Neural progenitor cell (in vitro differentiated cells): ENCODE measurements at regions not wholly inside any gene's neighbourhood (a gene's known extent, or its start where the extent isn't known, plus 50 kb on each side); places are given as distances from the start of the nearest gene placed in this dataset.

ENCODE experiments used
- DNase-seq: peaks from one replicate; pipeline ENCODE4 v3.0.0-alpha.2; 2016; ENCODE audit warnings: low spot score
- H2AFZ ChIP-seq: fragments of 200-600 bp; sonication (generic); replicated peaks from 2 replicates; pipeline ENCODE4 v1.6.1; 2016; ENCODE audit warnings: antibody characterized with exemption
- H3F3A ChIP-seq: fragments of 200-600 bp; sonication (generic); 2 replicates; pipeline ENCODE4 v1.6.1; 2016; ENCODE audit warnings: antibody characterized with exemption, low read depth
- H3K27ac ChIP-seq: fragments of 200-600 bp; sonication (generic); 2 replicates; pipeline ENCODE4 v1.5.1; 2016; ENCODE audit warnings: mild to moderate bottlenecking
- H3K27me3 ChIP-seq: fragments of 200-600 bp; sonication (generic); 2 replicates; pipeline ENCODE4 v1.6.1; 2016; ENCODE audit warnings: mild to moderate bottlenecking, moderate library complexity
- H3K36me3 ChIP-seq: fragments of 200-600 bp; sonication (generic); 2 replicates; pipeline ENCODE4 v1.5.1; 2016
- H3K4me1 ChIP-seq: fragments of 200-600 bp; sonication (generic); 2 replicates; pipeline ENCODE4 v1.6.1; 2016; ENCODE audit warnings: mixed run types
- H3K4me2 ChIP-seq: fragments of 200-600 bp; sonication (generic); 2 replicates; pipeline ENCODE4 v1.6.1; 2016
- H3K4me3 ChIP-seq: fragments of 200-600 bp; sonication (generic); 2 replicates; pipeline ENCODE4 v1.5.1; 2016
- H3K79me2 ChIP-seq: fragments of 200-600 bp; sonication (generic); 2 replicates; pipeline ENCODE4 v1.6.1; 2016; ENCODE audit warnings: low read depth
- H3K9ac ChIP-seq: fragments of 200-600 bp; sonication (generic); 2 replicates; pipeline ENCODE4 v1.6.1; 2016
- H3K9me3 ChIP-seq: fragments of 200-600 bp; sonication (generic); 2 replicates; pipeline ENCODE4 v1.5.1; 2016; ENCODE audit warnings: low read depth
- H4K20me1 ChIP-seq: fragments of 200-600 bp; sonication (generic); 2 replicates; pipeline ENCODE4 v1.6.1; 2016; ENCODE audit warnings: low read depth
- H3K27ac Mint-ChIP-seq: 3 replicates; pipeline ENCODE4 v1.8.0; 2021; ENCODE audit warnings: mixed read lengths
- H3K27me3 Mint-ChIP-seq: 2 replicates; pipeline ENCODE4 v1.8.0; 2022; ENCODE audit warnings: low read depth, mild to moderate bottlenecking, inconsistent platforms, moderate library complexity, mixed read lengths; ENCODE audit not compliant: insufficient read depth
- H3K36me3 Mint-ChIP-seq: 3 replicates; pipeline ENCODE4 v1.8.0; 2021; ENCODE audit warnings: mixed read lengths
- H3K4me1 Mint-ChIP-seq: 3 replicates; pipeline ENCODE4 v1.8.0; 2021; ENCODE audit warnings: mixed read lengths
- H3K4me3 Mint-ChIP-seq: 3 replicates; pipeline ENCODE4 v1.8.0; 2021; ENCODE audit warnings: mild to moderate bottlenecking, moderate library complexity, mixed read lengths
- H3K9me3 Mint-ChIP-seq: 3 replicates; pipeline ENCODE4 v1.8.0; 2020; ENCODE audit warnings: mixed read lengths
- CTCF ChIP-seq: fragments of 200-600 bp; sonication (generic); IDR thresholded peaks from 2 replicates; pipeline ENCODE4 v1.5.1; 2017; ENCODE audit warnings: antibody characterized with exemption, mild to moderate bottlenecking
- EZH2 ChIP-seq: fragments of 200-600 bp; sonication (generic); IDR thresholded peaks from 2 replicates; pipeline ENCODE4 v1.6.1; 2017; ENCODE audit warnings: antibody characterized with exemption, mild to moderate bottlenecking, moderate library complexity
- EZH2phosphoT487 ChIP-seq: fragments of 200-600 bp; sonication (generic); IDR thresholded peaks from 2 replicates; pipeline ENCODE4 v1.6.1; 2017; ENCODE audit warnings: antibody characterized with exemption

DNA sequence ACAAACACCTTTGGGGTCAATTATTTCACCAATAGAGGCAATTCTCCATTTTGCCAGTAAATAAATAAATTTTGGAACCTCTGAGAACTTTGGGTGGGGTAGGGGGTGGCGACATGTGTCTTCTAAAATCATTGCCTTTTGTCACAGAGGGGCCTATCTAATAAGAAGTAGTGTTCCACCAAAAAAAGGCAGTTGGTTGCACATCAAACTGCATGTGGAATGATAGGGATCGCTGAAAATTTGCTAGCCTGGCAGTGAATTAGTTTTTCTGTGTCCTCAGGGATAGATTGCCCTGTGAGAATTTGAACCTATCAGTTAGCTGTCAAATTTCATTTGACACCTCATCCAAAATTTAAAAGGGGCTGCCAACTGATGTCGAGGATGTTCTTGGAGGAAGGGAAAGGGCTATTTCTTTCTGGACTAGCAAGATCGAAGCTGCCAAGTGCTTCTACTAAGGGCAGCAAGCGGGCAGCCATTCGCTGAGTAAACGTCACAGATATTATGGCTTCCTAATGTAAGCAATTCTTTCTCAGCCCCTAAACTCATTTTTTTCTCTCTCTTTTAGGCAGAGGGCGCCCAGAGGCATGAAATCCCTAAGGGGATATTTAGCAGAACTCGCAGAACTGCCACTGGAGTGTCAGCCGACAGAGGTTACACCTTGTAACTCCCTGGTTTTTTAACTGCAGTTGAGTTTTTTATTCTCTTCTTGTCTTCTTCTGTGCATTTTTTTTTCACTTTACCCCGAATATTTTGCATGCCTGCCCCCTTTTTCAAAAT lies 2208.1 kb upstream of the WWC1 start:
- DNase-seq = peak; percentile 33
- H3K4me1 ChIP-seq = peaks cover 26% of the 10 kb centered on the region
- H3K27ac ChIP-seq = peak overlapping the region; percentile 64
- TF ChIP-seq EZH2 (no peak), CTCF (peak; percentile 15), EZH2phosphoT487 (no peak)
- no peaks in the 10 kb centered on the region for H3K36me3 ChIP-seq
- Mint-ChIP-seq H3K27me3 (no peaks in the 10 kb centered on the region), H3K4me1 (peaks cover 26% of the 10 kb centered on the region), H3K4me3 (no peak overlapping the region), H3K27ac (no peak overlapping the region), H3K9me3 (no peaks in the 10 kb centered on the region), H3K36me3 (no peaks in the 10 kb centered on the region)
- H4K20me1 ChIP-seq = no peaks in the 10 kb centered on the region
- H3K9ac ChIP-seq = no peak overlapping the region
- no peaks in the 10 kb centered on the region for H3K27me3 ChIP-seq
- H2AFZ ChIP-seq = no peak overlapping the region
- no peak overlapping the region for H3K4me3 ChIP-seq
- no peaks in the 10 kb centered on the region for H3K79me2 ChIP-seq
- H3K4me2 ChIP-seq = peak overlapping the region; percentile 46
- no peaks in the 10 kb centered on the region for H3K9me3 ChIP-seq
- peaks cover 17% of the 10 kb centered on the region for H3F3A ChIP-seq

- Histone ChIP-seq H3K27ac (no peak overlapping the region), H3K27me3 (no peaks in the 10 kb centered on the region), H4K20me1 (no peaks in the 10 kb centered on the region), H3K79me2 (no peaks in the 10 kb centered on the region), H3K4me1 (peaks cover 26% of the 10 kb centered on the region), H3K4me3 (no peak overlapping the region), H2AFZ (no peak overlapping the region), H3K9me3 (no peaks in the 10 kb centered on the region), H3K9ac (no peak overlapping the region), H3K4me2 (no peak overlapping the region), H3F3A (peaks cover 18% of the 10 kb centered on the region), H3K36me3 (no peaks in the 10 kb centered on the region)
- no peak overlapping the region for H3K27ac Mint-ChIP-seq
- H3K9me3 Mint-ChIP-seq = no peaks in the 10 kb centered on the region
- no peak overlapping the region for H3K4me3 Mint-ChIP-seq
- H3K27me3 Mint-ChIP-seq = no peaks in the 10 kb centered on the region
- H3K4me1 Mint-ChIP-seq = peaks cover 26% of the 10 kb centered on the region
- TF ChIP-seq EZH2phosphoT487 (no peak), CTCF (no peak)
- H3K36me3 Mint-ChIP-seq = no peaks in the 10 kb centered on the region
- no peak for DNase-seq
These were observed 2204.9 kb upstream of the WWC1 start for GRCh38 chr5:166086568-166086967.

GRCh38 chr5:166088389-166089039 lies 2202.9 kb upstream of the WWC1 start:
- peaks cover 22% of the 10 kb centered on the region for H3K4me1 Mint-ChIP-seq
- peak; percentile 23 for DNase-seq

More at GRCh38 chr5:166088389-166089039, 2202.9 kb upstream of the WWC1 start:
- no peaks in the 10 kb centered on the region for H3K36me3 ChIP-seq
- H3K4me2 ChIP-seq = no peak overlapping the region
- no peak overlapping the region for H3K27ac ChIP-seq
- no peak overlapping the region for H3K9ac ChIP-seq
- peaks cover 18% of the 10 kb centered on the region for H3K4me1 ChIP-seq
- Mint-ChIP-seq H3K27me3 (no peaks in the 10 kb centered on the region), H3K27ac (no peak overlapping the region), H3K4me3 (no peak overlapping the region), H3K36me3 (no peaks in the 10 kb centered on the region), H3K9me3 (peaks cover 2% of the 10 kb centered on the region)
- no peak overlapping the region for H2AFZ ChIP-seq
- no peaks in the 10 kb centered on the region for H4K20me1 ChIP-seq
- no peak overlapping the region for H3K4me3 ChIP-seq
- peaks cover 18% of the 10 kb centered on the region for H3F3A ChIP-seq
- no peaks in the 10 kb centered on the region for H3K79me2 ChIP-seq
- TF ChIP-seq EZH2 (no peak), CTCF (no peak)
- H3K27me3 ChIP-seq = no peaks in the 10 kb centered on the region
- no peaks in the 10 kb centered on the region for H3K9me3 ChIP-seq
